PC-3 (cell line): ENCODE measurements at regions not wholly inside any gene's neighbourhood (a gene's known extent, or its start where the extent isn't known, plus 50 kb on each side); places are given as distances from the start of the nearest gene placed in this dataset.

ENCODE experiments used
- ATAC-seq: fragments of 200-7000 bp; cut with Tn5 transposase; 2 replicates; pipeline ENCODE4 v1.9.1; 2020; ENCODE audit warnings: mild to moderate bottlenecking, moderate library complexity
- BruUV-seq: library from RNA; stranded (reverse); fragments of 400-500 nt; replicated peaks from 2 replicates; lab custom pipeline; 2021; lab: Mats Ljungman, UMichigan
- CTCF ChIA-PET: fragments of 300-600 bp; sonication (Branson Sonifier 250); formaldehyde crosslinking; loops from one replicate; lab custom pipeline; 2022; ENCODE audit warnings: antibody characterized with exemption; lab: Charles Lee
- POLR2A ChIA-PET: fragments of 300-600 bp; sonication (Branson Sonifier 250); formaldehyde crosslinking; loops from one replicate; lab custom pipeline; 2022; ENCODE audit warnings: antibody characterized with exemption; ENCODE audit not compliant: unreplicated experiment; lab: Charles Lee
- DNase-seq: peaks from one replicate; pipeline ENCODE4 v3.0.0-alpha.2; 2015
- H2AFZ ChIP-seq: fragments of 300-600 bp; sonication (generic); 2 replicates; pipeline ENCODE4 v1.6.0; 2016; ENCODE audit warnings: antibody characterized with exemption, low read length
- H3F3A ChIP-seq: fragments of 300-600 bp; sonication (generic); one replicate; pipeline ENCODE4 v1.6.0; 2017; ENCODE audit warnings: antibody characterized with exemption, low read length, control low read depth, mild to moderate bottlenecking; ENCODE audit not compliant: unreplicated experiment
- H3K27ac ChIP-seq: fragments of 300-600 bp; sonication (generic); 2 replicates; pipeline ENCODE4 v1.5.1; 2016; ENCODE audit warnings: mild to moderate bottlenecking, low read length
- H3K27me3 ChIP-seq: fragments of 300-600 bp; sonication (generic); 2 replicates; pipeline ENCODE4 v1.6.1; 2016; ENCODE audit warnings: low read length, mixed read lengths
- H3K36me3 ChIP-seq: fragments of 300-600 bp; sonication (generic); 2 replicates; pipeline ENCODE4 v1.6.1; 2016; ENCODE audit warnings: low read depth, mixed run types, low read length, mixed read lengths
- H3K4me1 ChIP-seq: fragments of 300-600 bp; sonication (generic); 2 replicates; pipeline ENCODE4 v1.5.1; 2016; ENCODE audit warnings: low read length; ENCODE audit not compliant: insufficient read depth
- H3K4me2 ChIP-seq: fragments of 300-600 bp; sonication (generic); 2 replicates; pipeline ENCODE4 v1.6.0; 2016; ENCODE audit warnings: low read length
- H3K4me3 ChIP-seq: fragments of 300-600 bp; sonication (generic); 2 replicates; pipeline ENCODE4 v1.5.1; 2016; ENCODE audit warnings: mild to moderate bottlenecking, low read length, mixed read lengths
- H3K79me2 ChIP-seq: fragments of 300-600 bp; sonication (generic); 2 replicates; pipeline ENCODE4 v1.6.1; 2017; ENCODE audit warnings: low read length, mixed read lengths
- H3K9ac ChIP-seq: fragments of 300-600 bp; sonication (generic); 2 replicates; pipeline ENCODE4 v1.6.0; 2016; ENCODE audit warnings: mild to moderate bottlenecking, low read length
- H3K9me2 ChIP-seq: fragments of 300-600 bp; sonication (generic); replicated peaks from 2 replicates; pipeline ENCODE4 v1.6.1; 2016; ENCODE audit warnings: mixed run types, low read length, mixed read lengths
- H3K9me3 ChIP-seq: fragments of 300-600 bp; sonication (generic); 2 replicates; pipeline ENCODE4 v1.6.1; 2016; ENCODE audit warnings: low read length, mixed read lengths
- H4K20me1 ChIP-seq: fragments of 300-600 bp; sonication (generic); 2 replicates; pipeline ENCODE4 v1.6.1; 2016; ENCODE audit warnings: low read length, mixed read lengths
- EZH2 ChIP-seq: fragments of 300-600 bp; sonication (generic); IDR thresholded peaks from one replicate; pipeline ENCODE4 v1.6.1; 2017; ENCODE audit warnings: antibody characterized with exemption, mild to moderate bottlenecking, low read length; ENCODE audit not compliant: unreplicated experiment
- EZH2phosphoT487 ChIP-seq: fragments of 300-600 bp; sonication (generic); IDR thresholded peaks from 2 replicates; pipeline ENCODE4 v1.6.1; 2018; ENCODE audit warnings: mild to moderate bottlenecking, antibody characterized with exemption, low read length, borderline replicate concordance
- intact Hi-C: fragments of 100-400 bp; cut with micrococcal nuclease; formaldehyde crosslinking; loops from 2 replicates; pipeline ENCODE4 v1.9.0; 2023
- TF ChIP-seq, protein P1 (sequence below): fragments of 300-600 bp; sonication (generic); conservative IDR thresholded peaks from 2 replicates; pipeline ENCODE4 v1.5.1; 2017; ENCODE audit warnings: antibody characterized with exemption, low read depth, mild to moderate bottlenecking, low read length

DNA sequence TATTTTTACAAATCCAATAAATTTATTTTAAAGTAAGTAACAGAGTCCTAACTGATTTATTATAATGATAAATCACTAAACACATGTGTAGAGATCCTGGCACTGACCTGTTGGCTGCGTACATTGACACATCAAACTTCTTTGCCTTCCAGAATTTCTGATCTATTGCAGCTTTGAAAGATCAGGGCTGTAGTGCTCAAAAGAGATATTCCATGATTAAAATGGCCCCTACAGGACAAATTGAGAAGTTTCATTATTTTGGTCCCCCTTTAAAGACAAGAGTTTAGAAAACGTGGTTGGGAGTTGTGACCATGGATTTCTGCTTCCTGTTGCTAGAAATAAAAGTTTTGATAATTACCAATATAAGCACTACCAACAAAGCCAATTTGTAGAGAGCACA is 87.7 kb upstream of the PDK4 start:
- H3K9ac ChIP-seq = no peak overlapping the region
- intact Hi-C loops = loop anchor here (1.0 to 2.0 kb wide), 2 partner anchors 75 to 139 kb away; no protein-coding TSS in a partner anchor
- CTCF ChIA-PET = interaction anchor here (0.6 to 2.3 kb wide), 10 partner anchors 74 to 172 kb away, joined by 3 to 50 read pairs (median 4); partner anchors contain the start of gene PDK4
- no peaks in the 10 kb centered on the region for H3K9me3 ChIP-seq
- 0 out of 2 replicates have a peak, but pooled peaks cover 5% of the 10 kb centered on the region for H3K4me1 ChIP-seq
- no peak overlapping the region for H3K4me2 ChIP-seq
- DNase-seq = peak; percentile 61
- H3K9me2 ChIP-seq = no peaks in the 10 kb centered on the region
- no peaks in the 10 kb centered on the region for H3F3A ChIP-seq
- no peaks in the 10 kb centered on the region for H3K79me2 ChIP-seq
- no TSS peak for BruUV-seq
- H4K20me1 ChIP-seq = no peaks in the 10 kb centered on the region
- H2AFZ ChIP-seq = no peak overlapping the region
- ATAC-seq = peak; percentile 66
- H3K27ac ChIP-seq = no peak overlapping the region
- H3K36me3 ChIP-seq = no peaks in the 10 kb centered on the region
- no peaks in the 10 kb centered on the region for H3K27me3 ChIP-seq
- H3K4me3 ChIP-seq = no peak overlapping the region
- POLR2A ChIA-PET = interaction anchor here (0.6 to 1.3 kb wide), 2 partner anchors 70 to 172 kb away, joined by 4 to 7 read pairs; no protein-coding TSS in a partner anchor
- TF ChIP-seq, protein P1, sequence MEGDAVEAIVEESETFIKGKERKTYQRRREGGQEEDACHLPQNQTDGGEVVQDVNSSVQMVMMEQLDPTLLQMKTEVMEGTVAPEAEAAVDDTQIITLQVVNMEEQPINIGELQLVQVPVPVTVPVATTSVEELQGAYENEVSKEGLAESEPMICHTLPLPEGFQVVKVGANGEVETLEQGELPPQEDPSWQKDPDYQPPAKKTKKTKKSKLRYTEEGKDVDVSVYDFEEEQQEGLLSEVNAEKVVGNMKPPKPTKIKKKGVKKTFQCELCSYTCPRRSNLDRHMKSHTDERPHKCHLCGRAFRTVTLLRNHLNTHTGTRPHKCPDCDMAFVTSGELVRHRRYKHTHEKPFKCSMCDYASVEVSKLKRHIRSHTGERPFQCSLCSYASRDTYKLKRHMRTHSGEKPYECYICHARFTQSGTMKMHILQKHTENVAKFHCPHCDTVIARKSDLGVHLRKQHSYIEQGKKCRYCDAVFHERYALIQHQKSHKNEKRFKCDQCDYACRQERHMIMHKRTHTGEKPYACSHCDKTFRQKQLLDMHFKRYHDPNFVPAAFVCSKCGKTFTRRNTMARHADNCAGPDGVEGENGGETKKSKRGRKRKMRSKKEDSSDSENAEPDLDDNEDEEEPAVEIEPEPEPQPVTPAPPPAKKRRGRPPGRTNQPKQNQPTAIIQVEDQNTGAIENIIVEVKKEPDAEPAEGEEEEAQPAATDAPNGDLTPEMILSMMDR = peak; percentile 63
- TF ChIP-seq EZH2phosphoT487 = no peak

DNA sequence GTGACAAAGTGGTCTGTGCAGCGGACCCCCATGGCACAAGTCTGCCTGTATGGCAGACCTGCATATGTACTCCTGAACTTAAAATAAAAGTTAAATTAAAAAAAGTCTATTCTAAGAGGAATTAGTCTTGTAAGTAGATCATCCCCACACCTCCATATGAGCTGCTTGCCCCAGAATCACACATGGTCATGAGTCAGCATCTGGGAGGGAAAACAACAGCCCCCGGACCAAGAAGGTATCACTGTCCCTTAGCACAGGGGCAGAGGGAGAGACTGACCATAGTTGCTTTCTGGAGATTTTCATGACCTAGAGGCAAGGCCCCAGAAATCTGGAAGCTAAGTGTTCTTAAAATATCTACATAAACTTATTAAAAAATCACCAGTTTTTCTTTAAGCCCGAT is 86.6 kb upstream of the PDK4 start:
- no peaks in the 10 kb centered on the region for H3K9me3 ChIP-seq
- H3K4me2 ChIP-seq = no peak overlapping the region
- no peak overlapping the region for H3K9ac ChIP-seq
- no peak for ATAC-seq
- no peaks in the 10 kb centered on the region for H3K36me3 ChIP-seq
- no peak for TF ChIP-seq EZH2phosphoT487
- TF ChIP-seq, protein P1 = no peak
- no peak for TF ChIP-seq EZH2
- DNase-seq = no peak
- intact Hi-C loops = no loop called here
- no peak overlapping the region for H3K27ac ChIP-seq
- H3K4me1 ChIP-seq = no peaks in the 10 kb centered on the region
- ChIA-PET CTCF (interaction anchor here (2.3 kb wide), 1 partner anchor 138 kb away, joined by 50 read pairs; no protein-coding TSS in a partner anchor), POLR2A (no interaction called here)
- H3K79me2 ChIP-seq = no peaks in the 10 kb centered on the region
- BruUV-seq = no TSS peak
- H3K4me3 ChIP-seq = no peak overlapping the region
- H3K27me3 ChIP-seq = no peaks in the 10 kb centered on the region
- no peak overlapping the region for H2AFZ ChIP-seq
- no peaks in the 10 kb centered on the region for H3F3A ChIP-seq
- H3K9me2 ChIP-seq = no peaks in the 10 kb centered on the region
- no peaks in the 10 kb centered on the region for H4K20me1 ChIP-seq

DNA sequence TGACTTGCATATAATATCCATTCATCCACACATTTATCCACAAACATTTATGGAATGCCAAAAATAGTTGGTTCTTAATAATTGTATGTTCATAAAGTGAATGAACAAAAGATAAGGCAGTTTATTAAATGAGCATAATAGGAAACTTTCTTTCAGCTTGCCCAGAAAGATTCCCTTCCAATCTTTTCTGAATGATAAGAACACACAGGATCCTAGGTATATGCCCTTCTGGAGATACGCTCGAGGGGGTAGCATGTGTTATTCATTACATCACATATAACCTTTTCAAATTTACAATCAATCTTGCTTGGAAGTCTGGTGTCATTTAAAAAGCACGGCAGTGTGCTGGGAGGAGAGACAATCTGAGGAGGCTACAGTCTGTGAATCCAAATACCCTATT is 80.4 kb upstream of the PDK4 start:
- intact Hi-C loops = no loop called here
- ChIA-PET CTCF (no interaction called here), POLR2A (no interaction called here)
- Histone ChIP-seq H3K27me3 (no peaks in the 10 kb centered on the region), H3K9me2 (no peaks in the 10 kb centered on the region), H4K20me1 (no peaks in the 10 kb centered on the region), H3K9me3 (no peaks in the 10 kb centered on the region), H3K79me2 (no peaks in the 10 kb centered on the region), H3K4me1 (no peaks in the 10 kb centered on the region; the same call in 1 of the 2 replicates), H2AFZ (no peak overlapping the region), H3K4me2 (no peak overlapping the region), H3K36me3 (no peaks in the 10 kb centered on the region), H3K27ac (no peak overlapping the region), H3K9ac (no peak overlapping the region), H3K4me3 (no peak overlapping the region), H3F3A (no peaks in the 10 kb centered on the region)
- ATAC-seq (no peak), DNase-seq (no peak)
- TF ChIP-seq EZH2phosphoT487 (no peak), EZH2 (no peak)
- TF ChIP-seq, protein P1 = no peak
- no TSS peak for BruUV-seq
